Testis (tissue), 2 donors: ENCODE measurements at regions not wholly inside any gene's neighbourhood (a gene's known extent, or its start where the extent isn't known, plus 50 kb on each side); places are given as distances from the start of the nearest gene placed in this dataset.

Experiments
- DNase-seq: peaks from one replicate; pipeline ENCODE4 v3.0.0-alpha.2; 2019
- H3K27ac ChIP-seq, 2 donors: fragments of 200-600 bp; sonication (generic); one replicate each; pipeline ENCODE4 v1.5.1; 2019
- H3K27me3 ChIP-seq: fragments of 200-600 bp; sonication (generic); one replicate; pipeline ENCODE4 v1.5.1; 2019
- H3K36me3 ChIP-seq: fragments of 200-600 bp; sonication (generic); one replicate; pipeline ENCODE4 v1.5.1; 2017; ENCODE audit warnings: low read depth; ENCODE audit errors: missing control alignments
- H3K4me1 ChIP-seq: fragments of 200-600 bp; sonication (generic); one replicate; pipeline ENCODE4 v1.5.1; 2019
- H3K4me3 ChIP-seq, 2 donors: fragments of 200-600 bp; sonication (generic); one replicate each; pipeline ENCODE4 v1.5.1; 2017 to 2019
- H3K9me3 ChIP-seq: fragments of 200-600 bp; sonication (generic); one replicate; pipeline ENCODE4 v1.5.1; 2017
- POLR2A ChIP-seq: fragments of 450-650 bp; IDR thresholded peaks from one replicate; pipeline ENCODE4 v1.6.1; 2017; ENCODE audit warnings: antibody characterized with exemption, mild to moderate bottlenecking, moderate library complexity
- WGBS, 2 donors: methylation state at CpG; one replicate each; pipeline ENCODE4 v1.1.5; 2018; 5-methylcytosine and 5-hydroxymethylcytosine counted together
- intact Hi-C: fragments of 100-400 bp; cut with DNase I; formaldehyde crosslinking; loops from one replicate; pipeline ENCODE4 v1.15.1; 2023; ENCODE audit warnings: low total_unique reads
- TF ChIP-seq, protein P1 (sequence below), 3 experiments: fragments of 450-650 bp in 2 of 3; fragments of 200-600 bp in 1 of 3; sonication (generic) in 1 of 3; IDR thresholded peaks; one replicate each; pipeline ENCODE4 v1.5.1; 2016 to 2019; ENCODE audit warnings: antibody characterized with exemption in 3 of 3, mild to moderate bottlenecking in 2 of 3, moderate library complexity in 1 of 3

- Histone ChIP-seq H3K27me3 (no peaks in the 10 kb centered on the region), H3K36me3 (no peaks in the 10 kb centered on the region), H3K27ac (no peak overlapping the region), H3K9me3 (no peaks in the 10 kb centered on the region), H3K4me1 (no peaks in the 10 kb centered on the region), H3K4me3 (no peak overlapping the region)
- 90 to 94% methylated on average over 4 of the region's 4 CpGs for WGBS, 2 donors
- TF ChIP-seq, protein P1, sequence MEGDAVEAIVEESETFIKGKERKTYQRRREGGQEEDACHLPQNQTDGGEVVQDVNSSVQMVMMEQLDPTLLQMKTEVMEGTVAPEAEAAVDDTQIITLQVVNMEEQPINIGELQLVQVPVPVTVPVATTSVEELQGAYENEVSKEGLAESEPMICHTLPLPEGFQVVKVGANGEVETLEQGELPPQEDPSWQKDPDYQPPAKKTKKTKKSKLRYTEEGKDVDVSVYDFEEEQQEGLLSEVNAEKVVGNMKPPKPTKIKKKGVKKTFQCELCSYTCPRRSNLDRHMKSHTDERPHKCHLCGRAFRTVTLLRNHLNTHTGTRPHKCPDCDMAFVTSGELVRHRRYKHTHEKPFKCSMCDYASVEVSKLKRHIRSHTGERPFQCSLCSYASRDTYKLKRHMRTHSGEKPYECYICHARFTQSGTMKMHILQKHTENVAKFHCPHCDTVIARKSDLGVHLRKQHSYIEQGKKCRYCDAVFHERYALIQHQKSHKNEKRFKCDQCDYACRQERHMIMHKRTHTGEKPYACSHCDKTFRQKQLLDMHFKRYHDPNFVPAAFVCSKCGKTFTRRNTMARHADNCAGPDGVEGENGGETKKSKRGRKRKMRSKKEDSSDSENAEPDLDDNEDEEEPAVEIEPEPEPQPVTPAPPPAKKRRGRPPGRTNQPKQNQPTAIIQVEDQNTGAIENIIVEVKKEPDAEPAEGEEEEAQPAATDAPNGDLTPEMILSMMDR (IDR thresholded peaks at IDR 0.05): no peak
- intact Hi-C loops: no loop called here
- no peak for DNase-seq
Measured at GRCh38 chr2:215839816-215840215, 173.5 kb downstream of the MREG start.

- H3K4me1 ChIP-seq: no peaks in the 10 kb centered on the region
- TF ChIP-seq, protein P1 (IDR thresholded peaks at IDR 0.05): no peak
- no peak for TF ChIP-seq POLR2A
- H3K4me3 ChIP-seq: no peak overlapping the region
- intact Hi-C loops: no loop called here
- H3K9me3 ChIP-seq: no peaks in the 10 kb centered on the region
- no peak overlapping the region for H3K27ac ChIP-seq
- no peak for DNase-seq
- 59 to 73% methylated on average over 1 of the region's 1 CpG for WGBS, 2 donors
- H3K27me3 ChIP-seq: no peaks in the 10 kb centered on the region
- no peaks in the 10 kb centered on the region for H3K36me3 ChIP-seq
Measured at GRCh38 chr2:215839309-215839708, 174.0 kb downstream of the MREG start.

DNA sequence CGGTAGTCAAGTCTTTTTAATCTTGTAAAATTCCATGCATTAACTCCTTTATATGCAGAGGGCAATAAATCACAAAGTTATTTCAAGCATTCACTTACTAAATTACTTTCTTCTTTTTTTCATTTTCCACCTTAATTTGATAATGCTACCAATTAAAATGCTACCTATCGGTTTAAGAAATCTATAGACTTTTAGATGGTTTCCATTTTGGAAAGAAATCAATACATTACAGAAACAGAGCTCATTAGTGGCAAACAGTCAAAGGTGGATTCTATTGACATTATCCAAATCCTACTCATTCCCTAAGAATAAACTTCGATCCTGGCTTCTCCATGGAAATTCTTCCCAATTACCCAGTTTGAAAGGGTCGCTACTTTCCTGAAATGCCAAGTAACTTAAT is 176.5 kb downstream of the MREG start:
- Histone ChIP-seq H3K9me3 (no peaks in the 10 kb centered on the region), H3K4me3 (no peak overlapping the region), H3K4me1 (peaks cover under 1% of the 10 kb centered on the region), H3K36me3 (no peaks in the 10 kb centered on the region), H3K27ac (no peak overlapping the region), H3K27me3 (no peaks in the 10 kb centered on the region)
- no peak for TF ChIP-seq POLR2A
- TF ChIP-seq, protein P1 (IDR thresholded peaks at IDR 0.05): no peak
- 91 to 93% methylated on average over 4 of the region's 4 CpGs for WGBS, 2 donors
- DNase-seq: no peak
- intact Hi-C loops: no loop called here

- Histone ChIP-seq H3K4me1 (peaks cover 7% of the 10 kb centered on the region), H3K27ac (no peak overlapping the region), H3K4me3 (no peak overlapping the region), H3K36me3 (no peaks in the 10 kb centered on the region), H3K27me3 (no peaks in the 10 kb centered on the region), H3K9me3 (no peaks in the 10 kb centered on the region)
- 63 to 70% methylated on average over 1 of the region's 1 CpG for WGBS, 2 donors
- intact Hi-C loops: no loop called here
- no peak for DNase-seq
- TF ChIP-seq, protein P1 (IDR thresholded peaks at IDR 0.05): no peak
- no peak for TF ChIP-seq POLR2A
Measured at GRCh38 chr2:215835657-215836056, 177.7 kb downstream of the MREG start.

- H3K4me3 ChIP-seq: no peak overlapping the region
- 87 to 97% methylated on average over 1 of the region's 1 CpG for WGBS, 2 donors
- H3K36me3 ChIP-seq: no peaks in the 10 kb centered on the region
- intact Hi-C loops: no loop called here
- no peaks in the 10 kb centered on the region for H3K9me3 ChIP-seq
- no peak for TF ChIP-seq POLR2A
- TF ChIP-seq, protein P1 (IDR thresholded peaks at IDR 0.05): no peak
- peaks cover 8% of the 10 kb centered on the region for H3K4me1 ChIP-seq
- no peaks in the 10 kb centered on the region for H3K27me3 ChIP-seq
- no peak overlapping the region for H3K27ac ChIP-seq
- DNase-seq: no peak
Measured at GRCh38 chr2:215835231-215835630, 178.1 kb downstream of the MREG start.
